Stomach (tissue), 4 donors: ENCODE measurements at regions not wholly inside any gene's neighbourhood (a gene's known extent, or its start where the extent isn't known, plus 50 kb on each side); places are given as distances from the start of the nearest gene placed in this dataset.

Experiments used
- EP300 ChIP-seq: sonication (generic); formaldehyde crosslinking; IDR thresholded peaks from one replicate; pipeline ENCODE4 v1.6.1; 2017; ENCODE audit warnings: antibody characterized with exemption
- POLR2AphosphoS5 ChIP-seq, 3 donors: sonication (generic); formaldehyde crosslinking; IDR thresholded peaks; one replicate each; pipeline ENCODE4 v1.6.1; 2016; ENCODE audit warnings: antibody characterized with exemption in 3 of 3
- TF ChIP-seq, protein P1 (sequence below), 7 experiments: fragments of 450-650 bp in 4 of 7; fragments of 200-600 bp in 3 of 7; sonication (generic) in 3 of 7; IDR thresholded peaks; one replicate each; pipeline ENCODE4 v1.5.1; 2016 to 2019; ENCODE audit warnings: antibody characterized with exemption in 7 of 7, control low read depth in 2 of 7, mild to moderate bottlenecking in 1 of 7

DNA sequence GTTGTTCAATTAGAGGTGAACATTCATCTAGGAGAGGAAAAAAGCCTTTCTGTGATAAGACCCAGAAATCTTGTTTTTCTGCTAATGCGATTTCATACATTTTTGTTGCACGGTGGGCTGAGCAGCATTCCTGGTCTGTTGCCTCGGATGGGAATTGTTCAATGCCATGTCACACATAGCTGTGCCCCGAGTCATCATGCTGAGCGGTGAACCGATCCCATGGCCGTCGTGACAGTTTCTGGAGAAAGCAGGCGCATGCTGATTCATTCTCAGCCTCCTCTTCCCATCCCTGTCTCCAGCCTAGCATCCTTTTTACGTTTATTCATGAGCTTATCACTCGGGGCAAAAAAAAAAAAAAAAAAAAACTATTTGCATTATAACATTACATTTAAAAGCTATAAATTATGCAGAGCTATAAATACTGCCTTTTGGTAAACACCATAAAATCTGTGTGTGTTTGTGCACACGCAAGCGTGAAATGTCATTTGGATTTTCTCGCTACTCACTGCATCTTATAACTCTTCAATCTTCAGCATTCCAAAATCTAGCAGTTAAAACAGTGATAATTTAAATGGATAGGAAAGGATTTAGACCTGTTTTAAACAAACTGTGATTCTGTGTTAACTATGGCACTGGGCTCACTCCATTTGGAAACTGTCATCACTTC lies 58.9 kb upstream of the IFNGR1 start:
- TF ChIP-seq, protein P1, sequence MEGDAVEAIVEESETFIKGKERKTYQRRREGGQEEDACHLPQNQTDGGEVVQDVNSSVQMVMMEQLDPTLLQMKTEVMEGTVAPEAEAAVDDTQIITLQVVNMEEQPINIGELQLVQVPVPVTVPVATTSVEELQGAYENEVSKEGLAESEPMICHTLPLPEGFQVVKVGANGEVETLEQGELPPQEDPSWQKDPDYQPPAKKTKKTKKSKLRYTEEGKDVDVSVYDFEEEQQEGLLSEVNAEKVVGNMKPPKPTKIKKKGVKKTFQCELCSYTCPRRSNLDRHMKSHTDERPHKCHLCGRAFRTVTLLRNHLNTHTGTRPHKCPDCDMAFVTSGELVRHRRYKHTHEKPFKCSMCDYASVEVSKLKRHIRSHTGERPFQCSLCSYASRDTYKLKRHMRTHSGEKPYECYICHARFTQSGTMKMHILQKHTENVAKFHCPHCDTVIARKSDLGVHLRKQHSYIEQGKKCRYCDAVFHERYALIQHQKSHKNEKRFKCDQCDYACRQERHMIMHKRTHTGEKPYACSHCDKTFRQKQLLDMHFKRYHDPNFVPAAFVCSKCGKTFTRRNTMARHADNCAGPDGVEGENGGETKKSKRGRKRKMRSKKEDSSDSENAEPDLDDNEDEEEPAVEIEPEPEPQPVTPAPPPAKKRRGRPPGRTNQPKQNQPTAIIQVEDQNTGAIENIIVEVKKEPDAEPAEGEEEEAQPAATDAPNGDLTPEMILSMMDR (IDR thresholded peaks at IDR 0.05): no peak
- TF ChIP-seq EP300 (no peak), POLR2AphosphoS5 (IDR thresholded peaks at IDR 0.05) (no peak)
